ENCODE measurements at regions not wholly inside any gene's neighbourhood (a gene's known extent, or its start where the extent isn't known, plus 50 kb on each side); places are given as distances from the start of the nearest gene placed in this dataset.
"Not testable (repeated sequence)": the region's sequence is repeated elsewhere in the genome, so short reads cannot be mapped to it uniquely, and the experiment has no call there.

DNA sequence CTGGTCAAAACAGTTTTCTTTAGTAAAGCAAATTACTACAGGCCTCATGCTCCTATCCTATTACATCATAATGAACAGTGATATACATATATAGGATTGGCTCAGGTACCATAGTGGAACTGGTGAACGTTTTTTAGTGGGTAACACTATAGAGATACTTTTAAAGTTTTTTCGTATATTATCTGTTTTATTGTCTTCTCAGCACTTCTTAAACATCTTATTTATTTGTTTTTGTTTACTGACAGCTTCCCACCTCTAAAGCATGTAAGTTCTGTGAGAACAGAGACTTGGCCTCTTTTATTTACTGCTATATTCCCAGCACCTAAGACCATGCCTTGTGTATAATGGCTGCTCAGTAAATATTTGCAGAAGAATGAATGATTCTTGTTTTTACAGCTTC lies 81.1 kb upstream of the PSMA6 start:
- Histone ChIP-seq H3K4me3 (no peak overlapping the region), H3K9me3 (no peaks in the 10 kb centered on the region), H3K27me3 (no peaks in the 10 kb centered on the region), H3K36me3 (no peaks in the 10 kb centered on the region), H3K27ac (no peak overlapping the region), H3K4me1 (peaks cover 0 to 6% (median 0%) of the 10 kb centered on the region in 3 donors)
- FAIRE-seq (no peak), DNase-seq (no peak), ATAC-seq (no peak)
- intact Hi-C loops (cut with DNase I): no loop called here
- WGBS, 2 donors: 77 to 91% methylated on average over 2 of the region's 2 CpGs
- no peak for TF ChIP-seq CTCF (IDR thresholded peaks at IDR 0.05)

DNA sequence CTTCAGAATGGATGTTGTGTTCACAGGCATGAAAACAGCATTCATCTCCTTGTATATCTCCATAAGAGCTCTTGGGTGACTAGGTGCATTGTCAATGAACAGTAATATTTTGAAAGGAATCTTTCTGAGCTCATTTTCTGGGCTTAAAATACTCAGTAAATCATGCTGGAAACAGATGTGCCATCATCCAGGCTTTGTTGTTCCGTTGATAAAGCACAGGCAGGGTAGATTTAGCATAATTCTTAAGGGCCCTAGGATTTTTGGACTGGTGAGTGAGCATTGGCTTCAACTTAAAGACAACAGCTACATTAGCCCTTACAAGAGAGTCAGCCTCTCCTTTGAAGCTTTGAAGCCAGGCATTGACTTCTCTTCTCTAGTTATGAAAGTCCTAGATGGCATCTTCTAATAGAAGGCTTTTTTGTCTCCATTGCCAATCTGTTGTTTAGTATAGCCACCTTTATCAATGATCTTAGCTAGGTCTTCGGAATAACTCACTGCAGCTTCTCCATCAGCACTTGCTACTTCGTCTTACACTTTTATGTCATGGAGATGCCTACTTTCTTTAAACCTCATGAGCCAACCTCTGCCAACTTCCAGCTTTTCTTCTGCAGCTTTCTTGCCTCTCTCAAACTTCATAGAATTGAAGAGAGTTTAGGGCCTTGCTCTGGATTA lies 79.6 kb upstream of the PSMA6 start:
- Histone ChIP-seq H3K4me1 (peaks cover 0 to 6% (median 0%) of the 10 kb centered on the region in 3 donors), H3K4me3 (no peak overlapping the region), H3K36me3 (no peaks in the 10 kb centered on the region), H3K27ac (no peak overlapping the region), H3K9me3 (no peaks in the 10 kb centered on the region), H3K27me3 (no peaks in the 10 kb centered on the region)
- ATAC-seq: no peak
- WGBS, 2 donors: 89 to 93% methylated on average over 3 of the region's 3 CpGs
- FAIRE-seq: no peak
- TF ChIP-seq CTCF (IDR thresholded peaks at IDR 0.05): no peak
- DNase-seq: no peak
- intact Hi-C loops (cut with DNase I): no loop called here

DNA sequence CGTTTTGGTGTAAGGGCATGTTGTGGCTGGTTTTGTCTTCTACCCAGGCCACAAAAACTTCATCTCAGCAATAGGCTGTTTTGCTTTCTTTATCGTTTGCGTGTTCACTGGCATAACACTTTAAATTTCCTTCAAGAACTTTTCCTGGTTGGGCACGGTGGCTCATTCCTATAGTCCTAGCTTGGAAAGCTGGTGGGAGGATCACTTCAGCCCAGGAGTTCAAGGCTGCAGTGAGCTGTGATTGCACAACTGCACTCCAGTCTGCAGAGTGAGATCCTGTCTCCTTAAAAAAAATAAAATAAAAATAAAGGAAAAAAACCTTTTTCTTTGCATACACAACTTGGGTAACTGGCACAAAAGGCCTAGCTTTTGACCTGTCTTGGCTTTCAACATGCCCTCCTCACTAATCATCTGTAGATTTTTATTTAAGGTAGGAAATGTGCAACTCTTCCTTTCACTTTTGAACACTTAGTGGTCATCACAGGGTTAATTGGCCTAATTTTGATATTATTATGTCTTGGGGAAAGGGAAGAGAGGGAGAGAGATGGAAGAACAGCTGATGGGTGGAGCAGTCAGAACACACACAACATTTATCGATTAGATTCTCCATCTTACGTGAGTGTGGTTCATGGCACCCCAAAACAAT lies 78.9 kb upstream of the PSMA6 start:
- FAIRE-seq (no peak), DNase-seq (no peak), ATAC-seq (peak in 1 of 4 donors; percentile 35)
- peaks cover 0 to 6% (median 0%) of the 10 kb centered on the region in 3 donors for H3K4me1 ChIP-seq
- intact Hi-C loops (cut with DNase I): no loop called here
- H3K36me3 ChIP-seq: no peaks in the 10 kb centered on the region
- 84 to 87% methylated on average over 6 of the region's 6 CpGs for WGBS, 2 donors
- H3K9me3 ChIP-seq: no peaks in the 10 kb centered on the region
- no peak overlapping the region for H3K4me3 ChIP-seq
- no peak overlapping the region for H3K27ac ChIP-seq
- H3K27me3 ChIP-seq: no peaks in the 10 kb centered on the region
- TF ChIP-seq CTCF (IDR thresholded peaks at IDR 0.05): no peak

DNA sequence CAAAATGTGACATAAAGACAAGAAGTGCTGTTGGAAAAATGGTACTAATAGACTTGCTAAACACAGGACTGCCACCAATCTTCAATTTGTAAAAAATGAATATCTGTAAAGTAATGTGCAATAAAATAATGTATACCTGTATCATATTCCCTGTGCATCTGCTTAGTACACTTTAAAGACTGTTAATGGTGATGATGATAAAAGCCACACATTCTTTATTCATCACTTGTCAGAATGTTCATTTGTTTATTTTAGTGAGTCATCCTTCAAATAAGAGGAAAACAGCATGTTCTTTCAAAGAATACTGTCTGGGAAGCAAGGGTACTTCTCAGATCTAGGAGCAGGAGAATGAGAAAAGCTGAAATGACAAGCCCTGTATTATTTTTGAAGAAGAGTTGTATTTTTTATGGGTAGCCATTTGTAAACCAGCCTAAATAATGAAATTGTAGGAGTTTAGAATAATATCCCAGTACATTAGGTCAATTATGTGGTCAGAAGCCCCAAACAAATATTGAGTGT lies 78.3 kb upstream of the PSMA6 start:
- Histone ChIP-seq H3K36me3 (no peaks in the 10 kb centered on the region), H3K27me3 (no peaks in the 10 kb centered on the region), H3K27ac (no peak overlapping the region), H3K4me3 (no peak overlapping the region), H3K4me1 (peaks cover 0 to 6% (median 0%) of the 10 kb centered on the region in 3 donors), H3K9me3 (no peaks in the 10 kb centered on the region)
- intact Hi-C loops (cut with DNase I): no loop called here
- no peak for DNase-seq
- ATAC-seq: peak in 2 of 4 donors; percentile 37 to 50
- TF ChIP-seq CTCF (IDR thresholded peaks at IDR 0.05): no peak
- no peak for FAIRE-seq

DNA sequence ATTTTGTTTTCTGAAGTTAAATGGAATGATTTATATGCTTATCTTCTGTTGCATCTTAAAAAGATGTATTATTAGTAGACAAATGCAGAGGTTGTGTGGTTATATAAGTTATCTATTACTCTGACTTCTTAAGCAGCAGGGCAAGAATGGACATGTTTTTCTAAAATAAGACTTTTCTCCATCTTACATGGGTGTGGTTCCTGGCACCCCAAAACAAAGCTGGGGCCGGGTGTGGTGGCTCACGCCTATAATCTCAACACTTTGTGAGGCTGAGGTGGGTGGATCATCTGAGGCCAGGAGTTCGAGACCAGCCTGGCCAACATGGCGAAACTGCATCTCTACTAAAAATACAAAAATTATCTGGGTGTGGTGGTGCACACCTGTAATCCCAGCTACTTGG lies 77.8 kb upstream of the PSMA6 start:
- intact Hi-C loops (cut with DNase I); H3K27me3 ChIP-seq; ATAC-seq; H3K9me3 ChIP-seq; H3K36me3 ChIP-seq; H3K27ac ChIP-seq; H3K4me1 ChIP-seq; H3K4me3 ChIP-seq; DNase-seq; FAIRE-seq: not testable (repeated sequence)
- WGBS, 2 donors: 92 to 93% methylated on average over 4 of the region's 4 CpGs
